K562 (cell line): ENCODE measurements at regions not wholly inside any gene's neighbourhood (a gene's known extent, or its start where the extent isn't known, plus 50 kb on each side); places are given as distances from the start of the nearest gene placed in this dataset.
A peak's percentile ranks its signal among the peaks of the same experiment; 100 is the strongest.

Source experiments
- ATAC-seq: fragments of 200-7000 bp; cut with Tn5 transposase; 3 replicates; pipeline ENCODE4 v1.9.1; 2020; ENCODE audit warnings: moderate library complexity
- BruUV-seq: library from RNA; stranded (reverse); fragments of 400-500 nt; replicated peaks from 2 replicates; lab custom pipeline; 2021; lab: Mats Ljungman, UMichigan
- CTCF ChIA-PET: fragments of 300-600 bp; formaldehyde crosslinking; extraction: SDS; loops from one replicate; lab custom pipeline; 2021; ENCODE audit warnings: low intra/inter-chr PET ratio; lab: Yijun Ruan, JAX
- POLR2A ChIA-PET: fragments of 300-600, 350-650 bp; sonication (Branson Sonifier 250); formaldehyde crosslinking; extraction: SDS; loops from one replicate; lab custom pipeline; 2021; ENCODE audit warnings: antibody characterized with exemption, inconsistent platforms; lab: Yijun Ruan, JAX
- DNase-seq, 4 experiments: peaks; one replicate each; pipeline versions ENCODE4 v3.0.0 to v3.0.0-alpha.2; 2011 to 2018; ENCODE audit warnings: low spot score in 3 of 4, mixed read lengths in 3 of 4; ENCODE audit errors: extremely low read depth in 1 of 4
- FAIRE-seq: peaks from 2 replicates; lab custom pipeline; 2011; peaks lifted over from hg19 to GRCh38; lab: Jason Lieb, UNC
- H2AFZ ChIP-seq: 2 replicates; pipeline ENCODE4 v1.6.0; 2011; ENCODE audit warnings: low read depth, low read length, control low read depth, inconsistent platforms
- H3K27ac ChIP-seq: fragments of 200-600 bp; 3 replicates; pipeline ENCODE4 v1.8.0; 2011; ENCODE audit warnings: low read depth, mild to moderate bottlenecking, control low read depth, inconsistent platforms, low read length, moderate library complexity, mixed read lengths; ENCODE audit errors: extremely low read depth
- H3K27me3 ChIP-seq, 2 experiments: fragments of 300-600 bp in 1 of 2; 2 replicates in 1 of 2; 3 replicates in 1 of 2; pipeline versions ENCODE4 v1.6.0 to v1.8.0; 2011; ENCODE audit warnings: inconsistent platforms in 2 of 2, low read length in 2 of 2, mild to moderate bottlenecking in 1 of 2, mixed read lengths in 1 of 2, moderate library complexity in 1 of 2; ENCODE audit not compliant: control insufficient read depth in 2 of 2, insufficient read depth in 2 of 2
- H3K36me3 ChIP-seq: fragments of 300-600 bp; 3 replicates; pipeline ENCODE4 v1.8.0; 2011; ENCODE audit warnings: mild to moderate bottlenecking, low read length, inconsistent platforms; ENCODE audit not compliant: control insufficient read depth, insufficient read depth
- H3K4me1 ChIP-seq, 2 experiments: fragments of 200-600 bp in 1 of 2; replicated peaks in 1 of 2; 2 replicates in 1 of 2; 3 replicates in 1 of 2; pipeline versions ENCODE4 v1.5.1 to v1.8.0; 2011; ENCODE audit warnings: inconsistent platforms in 2 of 2, low read length in 2 of 2, mild to moderate bottlenecking in 1 of 2, mixed read lengths in 1 of 2, moderate library complexity in 1 of 2; ENCODE audit not compliant: control insufficient read depth in 2 of 2, insufficient read depth in 2 of 2
- H3K4me2 ChIP-seq: 2 replicates; pipeline ENCODE4 v1.6.1; 2011; ENCODE audit warnings: low read length, control low read depth, inconsistent platforms, mixed read lengths; ENCODE audit not compliant: insufficient read depth
- H3K4me3 ChIP-seq: fragments of 200-600 bp; sonication (generic), shearing (Covaris generic); 2 replicates; pipeline ENCODE4 v1.5.1; 2016; ENCODE audit warnings: control low read depth, inconsistent platforms
- H3K79me2 ChIP-seq: fragments of 200-600 bp; 3 replicates; pipeline ENCODE4 v1.8.0; 2011; ENCODE audit warnings: low read length, inconsistent platforms; ENCODE audit not compliant: control insufficient read depth, insufficient read depth
- H3K9ac ChIP-seq, 2 experiments: 2 replicates each; pipeline versions ENCODE4 v1.6.0 to v1.6.1; 2011; ENCODE audit warnings: low read depth in 2 of 2, low read length in 2 of 2, control low read depth in 1 of 2, inconsistent platforms in 1 of 2, mild to moderate bottlenecking in 1 of 2, mixed read lengths in 1 of 2; ENCODE audit not compliant: insufficient read depth in 1 of 2
- H3K9me1 ChIP-seq: one replicate; pipeline ENCODE4 v1.6.0; 2011; ENCODE audit warnings: inconsistent platforms, mild to moderate bottlenecking, low read length, moderate library complexity; ENCODE audit not compliant: control insufficient read depth, insufficient read depth
- H3K9me3 ChIP-seq: replicated peaks from 2 replicates; pipeline ENCODE4 v1.5.1; 2011; ENCODE audit warnings: low read depth, low read length, inconsistent platforms; ENCODE audit not compliant: control insufficient read depth, insufficient read depth
- H4K20me1 ChIP-seq: replicated peaks from 2 replicates; pipeline ENCODE4 v1.6.1; 2011; ENCODE audit warnings: low read length, inconsistent platforms, mixed read lengths; ENCODE audit not compliant: control insufficient read depth, insufficient read depth
- ARID3A ChIP-seq: IDR thresholded peaks from 2 replicates; pipeline ENCODE4 v1.6.1; 2012; ENCODE audit warnings: low read depth, low read length, improper control_type of control experiment, borderline replicate concordance
- EGR1 ChIP-seq: fragments of 450-650 bp; conservative IDR thresholded peaks from 2 replicates; pipeline ENCODE4 v1.6.1; 2017; ENCODE audit warnings: mild to moderate bottlenecking
- ELK3 ChIP-seq: fragments of 450-650 bp; formaldehyde crosslinking; IDR thresholded peaks from 2 replicates; pipeline ENCODE4 v1.4.0; 2020; ENCODE audit warnings: mild to moderate bottlenecking
- IFI16 ChIP-seq: fragments of 250-450 bp; sonication (Bioruptor Pico); IDR thresholded peaks from 2 replicates; pipeline ENCODE4 v2.1.2; 2022; ENCODE audit warnings: mild to moderate bottlenecking, inconsistent platforms
- MEF2A ChIP-seq: IDR thresholded peaks from 2 replicates; pipeline ENCODE4 v1.6.1; 2011; ENCODE audit warnings: low read depth, mild to moderate bottlenecking, low read length, moderate library complexity; ENCODE audit not compliant: control insufficient read depth
- NFIC ChIP-seq: fragments of 450-650 bp; IDR thresholded peaks from 2 replicates; pipeline ENCODE4 v1.6.1; 2017; ENCODE audit warnings: mild to moderate bottlenecking, inconsistent platforms
- PKNOX1 ChIP-seq: fragments of 450-650 bp; IDR thresholded peaks from 2 replicates; pipeline ENCODE4 v1.6.1; 2016
- TAF1 ChIP-seq: IDR thresholded peaks from 2 replicates; pipeline ENCODE4 v1.6.1; 2011; ENCODE audit warnings: mild to moderate bottlenecking, low read length, moderate library complexity; ENCODE audit not compliant: insufficient read depth, control insufficient read depth, severe bottlenecking; ENCODE audit errors: extremely low read depth
- TAF7 ChIP-seq: fragments of 450-650 bp; IDR thresholded peaks from 2 replicates; pipeline ENCODE4 v1.6.1; 2016; ENCODE audit warnings: missing genetic modification characterization, missing compliant biosample characterization
- TCF7 ChIP-seq: sonication (generic); IDR thresholded peaks from 2 replicates; pipeline ENCODE4 v1.6.1; 2016; ENCODE audit warnings: antibody characterized with exemption, borderline replicate concordance
- THAP7 ChIP-seq: fragments of 250-450 bp; sonication (Bioruptor Pico); IDR thresholded peaks from 2 replicates; pipeline ENCODE4 v1.5.0; 2021
- ZNF398 ChIP-seq: fragments of 250-450 bp; sonication (Bioruptor Pico); IDR thresholded peaks from 2 replicates; pipeline ENCODE4 v1.8.0; 2021; ENCODE audit warnings: moderate library complexity, mild to moderate bottlenecking, inconsistent platforms
- ZNF695 ChIP-seq: fragments of 450-650 bp; formaldehyde crosslinking; IDR thresholded peaks from 2 replicates; pipeline ENCODE4 v1.4.0; 2020; ENCODE audit warnings: mild to moderate bottlenecking, moderate library complexity
- ZNF766 ChIP-seq: fragments of 200-800 bp; sonication (Bioruptor generic); conservative IDR thresholded peaks from 2 replicates; pipeline ENCODE4 v1.6.1; 2016; ENCODE audit warnings: missing genetic modification characterization, missing compliant biosample characterization
- WGBS: fragments of 100-300 bp; shearing (Covaris generic); methylation state at CpG from one replicate; pipeline ENCODE4 v1.1.6; 2016; ENCODE audit warnings: low coverage, mixed read lengths; ENCODE audit not compliant: insufficient coverage; ENCODE audit errors: missing lambda C conversion rate; 5-methylcytosine and 5-hydroxymethylcytosine counted together
- in situ Hi-C: fragments of 300-500 bp; cut with MboI; formaldehyde crosslinking; loops from 4 replicates; pipeline ENCODE4 v1.15.0; 2018; ENCODE audit warnings: inconsistent platforms, mixed read lengths
- intact Hi-C: fragments of 100-400 bp; cut with micrococcal nuclease; formaldehyde crosslinking; loops from 2 replicates; pipeline ENCODE4 v1.14.2; 2022

- POLR2A ChIA-PET: no interaction called here
- TF ChIP-seq EGR1: 0 out of 2 replicates have a peak, but pooled peaks have one; percentile 11
- no peak for TF ChIP-seq ZNF398 (CRISPR knock-in tag)
- no peak for TF ChIP-seq THAP7 (CRISPR knock-in tag)
- no peak for TF ChIP-seq ELK3 (CRISPR knock-in tag)
- no peak for TF ChIP-seq TCF7
- no peak for TF ChIP-seq ZNF695 (CRISPR knock-in tag)
- no peak for TF ChIP-seq ZNF766 (CRISPR knock-in tag)
- TF ChIP-seq TAF1: no peak
- TF ChIP-seq NFIC: peak; percentile 50
- no peak for TF ChIP-seq TAF7 (tag)
- no peak for TF ChIP-seq MEF2A
- no peak for TF ChIP-seq IFI16 (CRISPR knock-in tag)
- no peak for TF ChIP-seq ARID3A
- 0 out of 2 replicates have a peak, but pooled peaks have one; percentile 2 for TF ChIP-seq PKNOX1
Measured at GRCh38 chr12:33663000-33663654, 223.5 kb upstream of the SYT10 start.

More at GRCh38 chr12:33663000-33663654, 223.5 kb upstream of the SYT10 start:
- FAIRE-seq: peak; percentile 48
- in situ Hi-C loops: no loop called here
- H3K4me3 ChIP-seq: no peak overlapping the region
- CTCF ChIA-PET: no interaction called here
- H3K4me2 ChIP-seq: no peak overlapping the region
- H3K9ac ChIP-seq: no peak overlapping the region
- H3K79me2 ChIP-seq: no peaks in the 10 kb centered on the region
- no peak for ATAC-seq
- BruUV-seq: no TSS peak
- H3K9me1 ChIP-seq: no peaks in the 10 kb centered on the region
- no peaks in the 10 kb centered on the region for H3K36me3 ChIP-seq
- no peak overlapping the region; the same call in 1 of the 2 replicates for H2AFZ ChIP-seq
- H4K20me1 ChIP-seq: no peaks in the 10 kb centered on the region
- H3K4me1 ChIP-seq: no peaks in the 10 kb centered on the region
- no peaks in the 10 kb centered on the region for H3K9me3 ChIP-seq
- H3K27me3 ChIP-seq: no peaks in the 10 kb centered on the region
- H3K27ac ChIP-seq: no peak overlapping the region
- intact Hi-C loops: no loop called here
- 41% methylated on average over 4 of the region's 4 CpGs for WGBS
- DNase-seq: peak in 2 of 4 experiments; percentile 22 to 23
